K562 (cell line): ENCODE measurements at regions not wholly inside any gene's neighbourhood (a gene's known extent, or its start where the extent isn't known, plus 50 kb on each side); places are given as distances from the start of the nearest gene placed in this dataset.

Experiments
- PRPF4 ChIP-seq: fragments of 200-400 bp; formaldehyde crosslinking; IDR thresholded peaks from one replicate; pipeline ENCODE4 v1.6.1; 2017; ENCODE audit warnings: low read length, low read depth, mild to moderate bottlenecking; ENCODE audit not compliant: insufficient read depth, poor library complexity, severe bottlenecking
- RBM14 ChIP-seq: fragments of 200-400 bp; formaldehyde crosslinking; IDR thresholded peaks from 2 replicates; pipeline ENCODE4 v1.6.1; 2018; ENCODE audit warnings: low read depth, mild to moderate bottlenecking, low read length, moderate library complexity, borderline replicate concordance; ENCODE audit not compliant: insufficient read depth
- TF ChIP-seq, protein P1 (sequence below): sonication (generic); formaldehyde crosslinking; IDR thresholded peaks from 2 replicates; pipeline ENCODE4 v1.8.1; 2023; ENCODE audit warnings: missing genetic modification reagents, mild to moderate bottlenecking, borderline replicate concordance
- TF ChIP-seq, protein P2 (sequence below), 2 experiments: fragments of 450-650 bp in 1 of 2; IDR thresholded peaks; 2 replicates each; pipeline ENCODE4 v1.6.1; 2011 to 2017; ENCODE audit warnings: low read depth in 2 of 2, antibody characterized with exemption in 1 of 2, borderline replicate concordance in 1 of 2, low read length in 1 of 2, mild to moderate bottlenecking in 1 of 2, mixed read lengths in 1 of 2; ENCODE audit not compliant: control insufficient read depth in 1 of 2
- TF ChIP-seq, protein P3 (sequence below): fragments of 150-350 bp; conservative IDR thresholded peaks from 2 replicates; pipeline ENCODE4 v1.6.1; 2014; ENCODE audit warnings: low read length

DNA sequence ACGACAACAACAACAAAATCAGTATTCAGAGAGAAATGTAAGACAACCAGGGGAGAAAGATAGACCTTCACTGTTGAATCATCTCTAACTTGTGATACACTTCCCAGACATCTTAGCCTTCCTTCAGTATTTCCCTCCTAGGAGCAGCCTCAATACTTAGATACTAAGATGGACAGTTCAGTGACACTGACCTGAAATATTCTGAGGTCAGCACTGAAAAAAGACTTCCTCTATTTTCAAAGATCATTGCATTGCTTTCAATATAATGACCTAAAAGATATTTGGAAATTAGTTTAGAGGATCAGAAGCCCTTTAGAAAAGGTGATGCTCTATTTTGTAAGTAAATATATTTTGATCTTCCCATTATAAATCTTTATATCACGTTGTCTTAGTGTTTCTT, 101.0 kb downstream of the MRPL39 start (continued):
- TF ChIP-seq, protein P1, sequence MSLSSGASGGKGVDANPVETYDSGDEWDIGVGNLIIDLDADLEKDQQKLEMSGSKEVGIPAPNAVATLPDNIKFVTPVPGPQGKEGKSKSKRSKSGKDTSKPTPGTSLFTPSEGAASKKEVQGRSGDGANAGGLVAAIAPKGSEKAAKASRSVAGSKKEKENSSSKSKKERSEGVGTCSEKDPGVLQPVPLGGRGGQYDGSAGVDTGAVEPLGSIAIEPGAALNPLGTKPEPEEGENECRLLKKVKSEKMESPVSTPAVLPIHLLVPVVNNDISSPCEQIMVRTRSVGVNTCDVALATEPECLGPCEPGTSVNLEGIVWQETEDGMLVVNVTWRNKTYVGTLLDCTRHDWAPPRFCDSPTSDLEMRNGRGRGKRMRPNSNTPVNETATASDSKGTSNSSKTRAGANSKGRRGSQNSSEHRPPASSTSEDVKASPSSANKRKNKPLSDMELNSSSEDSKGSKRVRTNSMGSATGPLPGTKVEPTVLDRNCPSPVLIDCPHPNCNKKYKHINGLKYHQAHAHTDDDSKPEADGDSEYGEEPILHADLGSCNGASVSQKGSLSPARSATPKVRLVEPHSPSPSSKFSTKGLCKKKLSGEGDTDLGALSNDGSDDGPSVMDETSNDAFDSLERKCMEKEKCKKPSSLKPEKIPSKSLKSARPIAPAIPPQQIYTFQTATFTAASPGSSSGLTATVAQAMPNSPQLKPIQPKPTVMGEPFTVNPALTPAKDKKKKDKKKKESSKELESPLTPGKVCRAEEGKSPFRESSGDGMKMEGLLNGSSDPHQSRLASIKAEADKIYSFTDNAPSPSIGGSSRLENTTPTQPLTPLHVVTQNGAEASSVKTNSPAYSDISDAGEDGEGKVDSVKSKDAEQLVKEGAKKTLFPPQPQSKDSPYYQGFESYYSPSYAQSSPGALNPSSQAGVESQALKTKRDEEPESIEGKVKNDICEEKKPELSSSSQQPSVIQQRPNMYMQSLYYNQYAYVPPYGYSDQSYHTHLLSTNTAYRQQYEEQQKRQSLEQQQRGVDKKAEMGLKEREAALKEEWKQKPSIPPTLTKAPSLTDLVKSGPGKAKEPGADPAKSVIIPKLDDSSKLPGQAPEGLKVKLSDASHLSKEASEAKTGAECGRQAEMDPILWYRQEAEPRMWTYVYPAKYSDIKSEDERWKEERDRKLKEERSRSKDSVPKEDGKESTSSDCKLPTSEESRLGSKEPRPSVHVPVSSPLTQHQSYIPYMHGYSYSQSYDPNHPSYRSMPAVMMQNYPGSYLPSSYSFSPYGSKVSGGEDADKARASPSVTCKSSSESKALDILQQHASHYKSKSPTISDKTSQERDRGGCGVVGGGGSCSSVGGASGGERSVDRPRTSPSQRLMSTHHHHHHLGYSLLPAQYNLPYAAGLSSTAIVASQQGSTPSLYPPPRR (CRISPR knock-in tag): no peak
- TF ChIP-seq, protein P2, sequence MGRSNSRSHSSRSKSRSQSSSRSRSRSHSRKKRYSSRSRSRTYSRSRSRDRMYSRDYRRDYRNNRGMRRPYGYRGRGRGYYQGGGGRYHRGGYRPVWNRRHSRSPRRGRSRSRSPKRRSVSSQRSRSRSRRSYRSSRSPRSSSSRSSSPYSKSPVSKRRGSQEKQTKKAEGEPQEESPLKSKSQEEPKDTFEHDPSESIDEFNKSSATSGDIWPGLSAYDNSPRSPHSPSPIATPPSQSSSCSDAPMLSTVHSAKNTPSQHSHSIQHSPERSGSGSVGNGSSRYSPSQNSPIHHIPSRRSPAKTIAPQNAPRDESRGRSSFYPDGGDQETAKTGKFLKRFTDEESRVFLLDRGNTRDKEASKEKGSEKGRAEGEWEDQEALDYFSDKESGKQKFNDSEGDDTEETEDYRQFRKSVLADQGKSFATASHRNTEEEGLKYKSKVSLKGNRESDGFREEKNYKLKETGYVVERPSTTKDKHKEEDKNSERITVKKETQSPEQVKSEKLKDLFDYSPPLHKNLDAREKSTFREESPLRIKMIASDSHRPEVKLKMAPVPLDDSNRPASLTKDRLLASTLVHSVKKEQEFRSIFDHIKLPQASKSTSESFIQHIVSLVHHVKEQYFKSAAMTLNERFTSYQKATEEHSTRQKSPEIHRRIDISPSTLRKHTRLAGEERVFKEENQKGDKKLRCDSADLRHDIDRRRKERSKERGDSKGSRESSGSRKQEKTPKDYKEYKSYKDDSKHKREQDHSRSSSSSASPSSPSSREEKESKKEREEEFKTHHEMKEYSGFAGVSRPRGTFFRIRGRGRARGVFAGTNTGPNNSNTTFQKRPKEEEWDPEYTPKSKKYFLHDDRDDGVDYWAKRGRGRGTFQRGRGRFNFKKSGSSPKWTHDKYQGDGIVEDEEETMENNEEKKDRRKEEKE (IDR thresholded peaks at IDR 0.05; ENCODE audit: borderline replicate concordance in 1 of 2, control insufficient read depth in 1 of 2, low read depth in 2 of 2, low read length in 1 of 2): no peak
- no peak for TF ChIP-seq PRPF4
- no peak for TF ChIP-seq RBM14
- TF ChIP-seq, protein P3, sequence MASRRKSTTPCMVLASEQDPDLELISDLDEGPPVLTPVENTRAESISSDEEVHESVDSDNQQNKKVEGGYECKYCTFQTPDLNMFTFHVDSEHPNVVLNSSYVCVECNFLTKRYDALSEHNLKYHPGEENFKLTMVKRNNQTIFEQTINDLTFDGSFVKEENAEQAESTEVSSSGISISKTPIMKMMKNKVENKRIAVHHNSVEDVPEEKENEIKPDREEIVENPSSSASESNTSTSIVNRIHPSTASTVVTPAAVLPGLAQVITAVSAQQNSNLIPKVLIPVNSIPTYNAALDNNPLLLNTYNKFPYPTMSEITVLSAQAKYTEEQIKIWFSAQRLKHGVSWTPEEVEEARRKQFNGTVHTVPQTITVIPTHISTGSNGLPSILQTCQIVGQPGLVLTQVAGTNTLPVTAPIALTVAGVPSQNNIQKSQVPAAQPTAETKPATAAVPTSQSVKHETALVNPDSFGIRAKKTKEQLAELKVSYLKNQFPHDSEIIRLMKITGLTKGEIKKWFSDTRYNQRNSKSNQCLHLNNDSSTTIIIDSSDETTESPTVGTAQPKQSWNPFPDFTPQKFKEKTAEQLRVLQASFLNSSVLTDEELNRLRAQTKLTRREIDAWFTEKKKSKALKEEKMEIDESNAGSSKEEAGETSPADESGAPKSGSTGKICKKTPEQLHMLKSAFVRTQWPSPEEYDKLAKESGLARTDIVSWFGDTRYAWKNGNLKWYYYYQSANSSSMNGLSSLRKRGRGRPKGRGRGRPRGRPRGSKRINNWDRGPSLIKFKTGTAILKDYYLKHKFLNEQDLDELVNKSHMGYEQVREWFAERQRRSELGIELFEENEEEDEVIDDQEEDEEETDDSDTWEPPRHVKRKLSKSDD: no peak
